Anterior cingulate cortex (tissue), 58 donors: ENCODE measurements at regions not wholly inside any gene's neighbourhood (a gene's known extent, or its start where the extent isn't known, plus 50 kb on each side); places are given as distances from the start of the nearest gene placed in this dataset.

Experiments used
- DNase-seq, 58 donors: peaks; one replicate each; lab custom pipeline; 2025; lab: John Stamatoyannopoulos, UW

GRCh38 chr3:106160396-106160795, 291.6 kb upstream of the CBLB start:
- no peak for DNase-seq

- DNase-seq = no peak
These were observed 292.4 kb upstream of the CBLB start for GRCh38 chr3:106161246-106161645.

- DNase-seq = no peak
These were observed 298.9 kb upstream of the CBLB start for GRCh38 chr3:106167728-106168127.

- DNase-seq = no peak
These were observed 300.3 kb upstream of the CBLB start for GRCh38 chr3:106168962-106169750.

GRCh38 chr3:106170636-106171035, 301.8 kb upstream of the CBLB start:
- no peak for DNase-seq

- no peak for DNase-seq
These were observed 303.3 kb upstream of the CBLB start for GRCh38 chr3:106172101-106172500.

GRCh38 chr3:106172780-106173179, 304.0 kb upstream of the CBLB start:
- DNase-seq = no peak

- DNase-seq = no peak
These were observed 306.5 kb upstream of the CBLB start for GRCh38 chr3:106175276-106175675.

GRCh38 chr3:106176734-106177133, 307.9 kb upstream of the CBLB start:
- DNase-seq = no peak

GRCh38 chr3:106182950-106183511, 314.2 kb upstream of the CBLB start:
- DNase-seq = no peak

GRCh38 chr3:106183762-106184391, 315.1 kb upstream of the CBLB start:
- DNase-seq = no peak

GRCh38 chr3:106184540-106185457, 316.0 kb upstream of the CBLB start:
- no peak for DNase-seq

- no peak for DNase-seq
These were observed 317.1 kb upstream of the CBLB start for GRCh38 chr3:106185949-106186348.

GRCh38 chr3:106190296-106190695, 321.5 kb upstream of the CBLB start:
- no peak for DNase-seq

- DNase-seq = no peak
These were observed 322.4 kb upstream of the CBLB start for GRCh38 chr3:106191211-106191610.

- DNase-seq = no peak
These were observed 323.1 kb upstream of the CBLB start for GRCh38 chr3:106191913-106192312.

GRCh38 chr3:106193876-106194275, 325.1 kb upstream of the CBLB start:
- DNase-seq = no peak

- DNase-seq = no peak
These were observed 325.9 kb upstream of the CBLB start for GRCh38 chr3:106194726-106195125.

GRCh38 chr3:106197532-106198194, 328.9 kb upstream of the CBLB start:
- no peak for DNase-seq

GRCh38 chr3:106204160-106204868, 335.5 kb upstream of the CBLB start:
- DNase-seq = no peak
